ENCODE measurements at regions not wholly inside any gene's neighbourhood (a gene's known extent, or its start where the extent isn't known, plus 50 kb on each side); places are given as distances from the start of the nearest gene placed in this dataset.
"Not testable (repeated sequence)": the region's sequence is repeated elsewhere in the genome, so short reads cannot be mapped to it uniquely, and the experiment has no call there.

- DNase-seq (ENCODE audit: low read depth, low spot score): no peak
- peaks cover 7% of the 10 kb centered on the region for H3K27me3 Mint-ChIP-seq (ENCODE audit: low read depth)
- H3K9me3 Mint-ChIP-seq: peaks cover 2% of the 10 kb centered on the region
- no peak overlapping the region for H3K4me3 Mint-ChIP-seq
- no peaks in the 10 kb centered on the region for H3K4me1 Mint-ChIP-seq
- H3K27ac Mint-ChIP-seq (ENCODE audit: unreplicated experiment): no peak overlapping the region
- H3K36me3 Mint-ChIP-seq (ENCODE audit: low read depth): peaks cover 2% of the 10 kb centered on the region
- TF ChIP-seq CTCF (conservative IDR thresholded peaks at IDR 0.05): no peak
These were observed 119.5 kb upstream of the PMCH start for GRCh38 chr12:102317155-102317554.

- H3K27me3 Mint-ChIP-seq (ENCODE audit: low read depth): peaks cover 7% of the 10 kb centered on the region
- H3K4me3 Mint-ChIP-seq: no peak overlapping the region
- TF ChIP-seq CTCF (conservative IDR thresholded peaks at IDR 0.05): no peak
- no peaks in the 10 kb centered on the region for H3K9me3 Mint-ChIP-seq
- no peaks in the 10 kb centered on the region for H3K4me1 Mint-ChIP-seq
- peaks cover 2% of the 10 kb centered on the region for H3K36me3 Mint-ChIP-seq (ENCODE audit: low read depth)
- H3K27ac Mint-ChIP-seq (ENCODE audit: unreplicated experiment): no peak overlapping the region
- DNase-seq (ENCODE audit: low read depth, low spot score): no peak
These were observed 119.1 kb upstream of the PMCH start for GRCh38 chr12:102316723-102317122.

GRCh38 chr12:102314821-102315220 lies 117.2 kb upstream of the PMCH start:
- DNase-seq (ENCODE audit: low read depth, low spot score): no peak
- Mint-ChIP-seq H3K27me3 (ENCODE audit: low read depth) (peaks cover 4% of the 10 kb centered on the region), H3K9me3 (no peaks in the 10 kb centered on the region), H3K4me1 (no peaks in the 10 kb centered on the region), H3K27ac (ENCODE audit: unreplicated experiment) (no peak overlapping the region), H3K36me3 (ENCODE audit: low read depth) (peaks cover 2% of the 10 kb centered on the region), H3K4me3 (no peak overlapping the region)
- no peak for TF ChIP-seq CTCF (conservative IDR thresholded peaks at IDR 0.05)

- H3K4me3 Mint-ChIP-seq; DNase-seq (ENCODE audit: low read depth, low spot score); H3K27me3 Mint-ChIP-seq (ENCODE audit: low read depth); H3K9me3 Mint-ChIP-seq; H3K4me1 Mint-ChIP-seq; H3K27ac Mint-ChIP-seq (ENCODE audit: unreplicated experiment); H3K36me3 Mint-ChIP-seq (ENCODE audit: low read depth): not testable (repeated sequence)
These were observed 115.7 kb upstream of the PMCH start for GRCh38 chr12:102313116-102313971.

- H3K4me3 Mint-ChIP-seq: no peak overlapping the region
- H3K27me3 Mint-ChIP-seq (ENCODE audit: low read depth): no peaks in the 10 kb centered on the region
- peaks cover 5% of the 10 kb centered on the region for H3K9me3 Mint-ChIP-seq
- H3K36me3 Mint-ChIP-seq (ENCODE audit: low read depth): peaks cover 2% of the 10 kb centered on the region
- TF ChIP-seq CTCF (conservative IDR thresholded peaks at IDR 0.05): no peak
- DNase-seq (ENCODE audit: low read depth, low spot score): no peak
- no peaks in the 10 kb centered on the region for H3K4me1 Mint-ChIP-seq
- H3K27ac Mint-ChIP-seq (ENCODE audit: unreplicated experiment): no peak overlapping the region
These were observed 107.9 kb upstream of the PMCH start for GRCh38 chr12:102305486-102305885.

GRCh38 chr12:102304667-102305066 lies 107.0 kb upstream of the PMCH start:
- not testable (repeated sequence) for H3K4me3 Mint-ChIP-seq; H3K27me3 Mint-ChIP-seq (ENCODE audit: low read depth); H3K9me3 Mint-ChIP-seq; DNase-seq (ENCODE audit: low read depth, low spot score); H3K4me1 Mint-ChIP-seq; H3K27ac Mint-ChIP-seq (ENCODE audit: unreplicated experiment); H3K36me3 Mint-ChIP-seq (ENCODE audit: low read depth)

Measured in neural crest cell (in vitro differentiated cells).